ENCODE measurements at regions not wholly inside any gene's neighbourhood (a gene's known extent, or its start where the extent isn't known, plus 50 kb on each side); places are given as distances from the start of the nearest gene placed in this dataset.

DNA sequence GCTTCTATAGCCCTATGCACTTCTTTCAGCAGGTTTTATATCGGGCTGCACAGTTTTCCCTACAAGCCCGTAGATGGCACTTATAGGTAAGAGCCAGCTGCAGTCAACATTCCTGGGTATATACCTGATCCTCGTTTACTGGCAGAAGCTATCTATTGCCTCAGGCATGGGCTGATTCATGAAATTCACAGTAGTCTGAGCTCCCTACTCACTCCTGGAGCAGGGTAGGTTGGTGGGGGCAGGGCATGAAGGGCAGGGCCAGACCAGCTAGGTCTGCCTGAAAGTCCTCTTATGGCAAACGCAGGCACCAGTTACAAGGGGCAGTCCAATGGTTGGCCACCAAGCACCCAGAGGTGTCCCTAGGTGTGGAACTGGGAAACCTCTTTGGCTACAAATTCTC, 345.8 kb downstream of the RPS29 start:
- TF ChIP-seq, protein P1, sequence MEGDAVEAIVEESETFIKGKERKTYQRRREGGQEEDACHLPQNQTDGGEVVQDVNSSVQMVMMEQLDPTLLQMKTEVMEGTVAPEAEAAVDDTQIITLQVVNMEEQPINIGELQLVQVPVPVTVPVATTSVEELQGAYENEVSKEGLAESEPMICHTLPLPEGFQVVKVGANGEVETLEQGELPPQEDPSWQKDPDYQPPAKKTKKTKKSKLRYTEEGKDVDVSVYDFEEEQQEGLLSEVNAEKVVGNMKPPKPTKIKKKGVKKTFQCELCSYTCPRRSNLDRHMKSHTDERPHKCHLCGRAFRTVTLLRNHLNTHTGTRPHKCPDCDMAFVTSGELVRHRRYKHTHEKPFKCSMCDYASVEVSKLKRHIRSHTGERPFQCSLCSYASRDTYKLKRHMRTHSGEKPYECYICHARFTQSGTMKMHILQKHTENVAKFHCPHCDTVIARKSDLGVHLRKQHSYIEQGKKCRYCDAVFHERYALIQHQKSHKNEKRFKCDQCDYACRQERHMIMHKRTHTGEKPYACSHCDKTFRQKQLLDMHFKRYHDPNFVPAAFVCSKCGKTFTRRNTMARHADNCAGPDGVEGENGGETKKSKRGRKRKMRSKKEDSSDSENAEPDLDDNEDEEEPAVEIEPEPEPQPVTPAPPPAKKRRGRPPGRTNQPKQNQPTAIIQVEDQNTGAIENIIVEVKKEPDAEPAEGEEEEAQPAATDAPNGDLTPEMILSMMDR (IDR thresholded peaks at IDR 0.05; ENCODE audit: low read depth, low read length, poor library complexity, severe bottlenecking): no peak
- TF ChIP-seq EZH2phosphoT487 (IDR thresholded peaks at IDR 0.05; ENCODE audit: borderline replicate concordance, low read length): no peak
